SK-N-SH (cell line): ENCODE measurements at regions not wholly inside any gene's neighbourhood (a gene's known extent, or its start where the extent isn't known, plus 50 kb on each side); places are given as distances from the start of the nearest gene placed in this dataset.

Experiments
- CTCF ChIA-PET: fragments of 300-600, 350-600 bp; formaldehyde crosslinking; extraction: SDS; loops from one replicate; lab custom pipeline; 2021; lab: Yijun Ruan, JAX
- POLR2A ChIA-PET: fragments of 350-600 bp; sonication (Branson Sonifier 250); formaldehyde crosslinking; extraction: SDS; loops from one replicate; lab custom pipeline; 2020; ENCODE audit warnings: antibody characterized with exemption, inconsistent platforms; lab: Yijun Ruan, JAX
- DNase-seq: peaks from one replicate; pipeline ENCODE4 v3.0.0; 2012
- H2AFZ ChIP-seq: fragments of 200-600 bp; sonication (generic); 2 replicates; pipeline ENCODE4 v1.8.1; 2016; ENCODE audit warnings: antibody characterized with exemption, mild to moderate bottlenecking, low read depth
- H3F3A ChIP-seq: fragments of 200-600 bp; sonication (generic); replicated peaks from 2 replicates; pipeline ENCODE3; 2016; ENCODE audit warnings: antibody characterized with exemption, mild to moderate bottlenecking; ENCODE audit not compliant: insufficient read depth
- H3K27ac ChIP-seq, 2 experiments: fragments of 200-500 bp in 1 of 2; fragments of 200-600 bp in 1 of 2; sonication (Bioruptor generic) in 1 of 2; sonication (generic), shearing (Covaris generic) in 1 of 2; 2 replicates each; pipeline versions ENCODE4 v1.5.1 to v1.6.1; 2014 to 2016; ENCODE audit warnings: low read depth in 2 of 2, inconsistent platforms in 1 of 2, low read length in 1 of 2, mild to moderate bottlenecking in 1 of 2, mixed read lengths in 1 of 2
- H3K27me3 ChIP-seq: fragments of 200-600 bp; sonication (generic), shearing (Covaris generic); 2 replicates; pipeline ENCODE4 v1.6.1; 2016; ENCODE audit warnings: mixed run types; ENCODE audit not compliant: insufficient read depth
- H3K36me3 ChIP-seq, 2 experiments: fragments of 200-500 bp in 1 of 2; fragments of 200-600 bp in 1 of 2; sonication (Bioruptor generic) in 1 of 2; sonication (generic) in 1 of 2; replicated peaks in 1 of 2; 2 replicates each; pipeline versions ENCODE3 to v1.5.1; 2014 to 2016; ENCODE audit warnings: low read length in 1 of 2, mild to moderate bottlenecking in 1 of 2; ENCODE audit not compliant: insufficient read depth in 2 of 2, control insufficient read depth in 1 of 2
- H3K4me1 ChIP-seq, 2 experiments: fragments of 200-500 bp in 1 of 2; fragments of 200-600 bp in 1 of 2; sonication (Bioruptor generic) in 1 of 2; sonication (generic), shearing (Covaris generic) in 1 of 2; 2 replicates each; pipeline versions ENCODE4 v1.5.1 to v1.6.1; 2014 to 2016; ENCODE audit warnings: low read depth in 1 of 2, low read length in 1 of 2, mixed run types in 1 of 2; ENCODE audit not compliant: insufficient read depth in 2 of 2, control insufficient read depth in 1 of 2
- H3K4me2 ChIP-seq: fragments of 200-600 bp; sonication (generic), shearing (Covaris generic); 2 replicates; pipeline ENCODE4 v1.6.1; 2017; ENCODE audit warnings: mixed run types
- H3K4me3 ChIP-seq, 2 experiments: fragments of 200-500 bp in 1 of 2; fragments of 200-600 bp in 1 of 2; sonication (Bioruptor generic) in 1 of 2; sonication (generic), shearing (Covaris generic) in 1 of 2; 2 replicates each; pipeline versions ENCODE4 v1.5.1 to v1.8.1; 2014 to 2016; ENCODE audit warnings: low read depth in 2 of 2, inconsistent platforms in 1 of 2, low read length in 1 of 2, mild to moderate bottlenecking in 1 of 2, mixed read lengths in 1 of 2, moderate library complexity in 1 of 2
- H3K79me2 ChIP-seq: fragments of 200-600 bp; sonication (generic); 2 replicates; pipeline ENCODE4 v1.8.1; 2017; ENCODE audit warnings: mild to moderate bottlenecking; ENCODE audit not compliant: insufficient read depth
- H3K9ac ChIP-seq: fragments of 200-600 bp; sonication (generic); 2 replicates; pipeline ENCODE4 v1.6.1; 2017; ENCODE audit warnings: mixed run types
- H3K9me2 ChIP-seq: fragments of 200-600 bp; sonication (generic); 2 replicates; pipeline ENCODE4 v1.6.1; 2017; ENCODE audit warnings: mixed run types
- H3K9me3 ChIP-seq: fragments of 200-600 bp; sonication (generic); 2 replicates; pipeline ENCODE4 v1.6.1; 2017; ENCODE audit warnings: mixed run types, mild to moderate bottlenecking, moderate library complexity
- H4K20me1 ChIP-seq: fragments of 200-600 bp; sonication (generic); 2 replicates; pipeline ENCODE4 v1.6.1; 2017; ENCODE audit warnings: mild to moderate bottlenecking, mixed run types; ENCODE audit not compliant: insufficient read depth
- CTCF ChIP-seq: fragments of 200-600 bp; sonication (generic); IDR thresholded peaks from 2 replicates; pipeline ENCODE4 v1.6.1; 2017; ENCODE audit warnings: antibody characterized with exemption, mild to moderate bottlenecking, moderate library complexity
- ELF1 ChIP-seq: IDR thresholded peaks from 2 replicates; pipeline ENCODE4 v1.4.0; 2012
- EZH2phosphoT487 ChIP-seq: fragments of 200-600 bp; sonication (generic); IDR thresholded peaks from 2 replicates; pipeline ENCODE4 v1.6.1; 2017; ENCODE audit warnings: low read depth, mixed run types, mild to moderate bottlenecking, antibody characterized with exemption, moderate library complexity, borderline replicate concordance
- FOXJ3 ChIP-seq: sonication (generic); formaldehyde crosslinking; IDR thresholded peaks from 2 replicates; pipeline ENCODE4 v1.5.1; 2020; ENCODE audit warnings: mild to moderate bottlenecking, missing genetic modification reagents
- FOXM1 ChIP-seq: IDR thresholded peaks from 2 replicates; pipeline ENCODE4 v1.4.0; 2012; ENCODE audit warnings: low read depth, mild to moderate bottlenecking
- GABPA ChIP-seq: IDR thresholded peaks from 2 replicates; pipeline ENCODE4 v1.4.0; 2012; ENCODE audit warnings: low read depth, mild to moderate bottlenecking
- GATA2 ChIP-seq: sonication (generic); formaldehyde crosslinking; IDR thresholded peaks from 2 replicates; pipeline ENCODE4 v1.5.0; 2020; ENCODE audit warnings: mild to moderate bottlenecking, missing genetic modification reagents
- IRF3 ChIP-seq: fragments of 150-350 bp; IDR thresholded peaks from 2 replicates; pipeline ENCODE4 v1.6.1; 2016; ENCODE audit warnings: mild to moderate bottlenecking, low read depth, low read length
- MEF2A ChIP-seq: IDR thresholded peaks from 2 replicates; pipeline ENCODE4 v1.4.0; 2012; ENCODE audit warnings: low read depth, borderline replicate concordance
- MXI1 ChIP-seq: IDR thresholded peaks from 2 replicates; pipeline ENCODE4 v1.6.1; 2012; ENCODE audit warnings: mild to moderate bottlenecking, low read depth, low read length, improper control_type of control experiment
- POLR2AphosphoS5 ChIP-seq: IDR thresholded peaks from 2 replicates; pipeline ENCODE4 v1.6.1; 2012; ENCODE audit warnings: low read depth, low read length
- RAD21 ChIP-seq: IDR thresholded peaks from 2 replicates; pipeline ENCODE4 v1.6.1; 2012; ENCODE audit warnings: mild to moderate bottlenecking, low read length
- RCOR1 ChIP-seq: fragments of 150-350 bp; IDR thresholded peaks from 2 replicates; pipeline ENCODE4 v1.6.1; 2017; ENCODE audit warnings: antibody characterized with exemption, low read length
- REST ChIP-seq: IDR thresholded peaks from 2 replicates; pipeline ENCODE4 v1.6.1; 2012; ENCODE audit warnings: mild to moderate bottlenecking, low read depth, low read length, moderate library complexity
- SMC3 ChIP-seq: IDR thresholded peaks from 2 replicates; pipeline ENCODE4 v1.6.1; 2012; ENCODE audit warnings: low read depth, low read length, improper control_type of control experiment
- TCF12 ChIP-seq: IDR thresholded peaks from 2 replicates; pipeline ENCODE4 v1.4.0; 2012
- TEAD4 ChIP-seq: IDR thresholded peaks from 2 replicates; pipeline ENCODE4 v1.4.0; 2012; ENCODE audit warnings: mild to moderate bottlenecking, borderline replicate concordance; ENCODE audit not compliant: insufficient read depth
- WGBS: methylation state at CpG from one replicate; pipeline ENCODE4 v1.1.6; 2017; ENCODE audit warnings: low lambda C conversion rate; 5-methylcytosine and 5-hydroxymethylcytosine counted together
- TF ChIP-seq, protein P1 (sequence below): IDR thresholded peaks from 2 replicates; pipeline ENCODE4 v1.4.0; 2012; ENCODE audit warnings: low read depth, borderline replicate concordance
- TF ChIP-seq, protein P2 (sequence below): IDR thresholded peaks from 2 replicates; pipeline ENCODE4 v1.4.0; 2012; ENCODE audit warnings: low read depth

GRCh38 chr6:77097940-77098339 is 365.4 kb downstream of the HTR1B start:
- no peak overlapping the region for H3K4me3 ChIP-seq
- TF ChIP-seq RAD21 = no peak
- no peak for TF ChIP-seq MEF2A
- TF ChIP-seq EZH2phosphoT487 = no peak
- TF ChIP-seq, protein P1, sequence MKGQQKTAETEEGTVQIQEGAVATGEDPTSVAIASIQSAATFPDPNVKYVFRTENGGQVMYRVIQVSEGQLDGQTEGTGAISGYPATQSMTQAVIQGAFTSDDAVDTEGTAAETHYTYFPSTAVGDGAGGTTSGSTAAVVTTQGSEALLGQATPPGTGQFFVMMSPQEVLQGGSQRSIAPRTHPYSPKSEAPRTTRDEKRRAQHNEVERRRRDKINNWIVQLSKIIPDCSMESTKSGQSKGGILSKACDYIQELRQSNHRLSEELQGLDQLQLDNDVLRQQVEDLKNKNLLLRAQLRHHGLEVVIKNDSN = no peak
- no peak for TF ChIP-seq GATA2 (CRISPR knock-in tag)
- TF ChIP-seq, protein P2, sequence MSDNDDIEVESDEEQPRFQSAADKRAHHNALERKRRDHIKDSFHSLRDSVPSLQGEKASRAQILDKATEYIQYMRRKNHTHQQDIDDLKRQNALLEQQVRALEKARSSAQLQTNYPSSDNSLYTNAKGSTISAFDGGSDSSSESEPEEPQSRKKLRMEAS = no peak
- no peak for TF ChIP-seq SMC3
- TF ChIP-seq, all 33 proteins: peak for 0
- no peaks in the 10 kb centered on the region for H3K9me2 ChIP-seq
- no peaks in the 10 kb centered on the region for H3K4me1 ChIP-seq
- no peak for DNase-seq
- ChIA-PET CTCF (no interaction called here), POLR2A (no interaction called here)
- H2AFZ ChIP-seq = no peak overlapping the region
- no peak overlapping the region for H3K4me2 ChIP-seq
- no peaks in the 10 kb centered on the region for H3K9me3 ChIP-seq
- H4K20me1 ChIP-seq = no peaks in the 10 kb centered on the region
- no peak overlapping the region for H3K27ac ChIP-seq
- H3K9ac ChIP-seq = no peak overlapping the region
- 13% methylated on average over 2 of the region's 2 CpGs for WGBS
- H3K36me3 ChIP-seq = no peaks in the 10 kb centered on the region
- H3F3A ChIP-seq = no peaks in the 10 kb centered on the region
- no peaks in the 10 kb centered on the region for H3K79me2 ChIP-seq
- H3K27me3 ChIP-seq = no peaks in the 10 kb centered on the region; the same call in 1 of the 2 replicates

DNA sequence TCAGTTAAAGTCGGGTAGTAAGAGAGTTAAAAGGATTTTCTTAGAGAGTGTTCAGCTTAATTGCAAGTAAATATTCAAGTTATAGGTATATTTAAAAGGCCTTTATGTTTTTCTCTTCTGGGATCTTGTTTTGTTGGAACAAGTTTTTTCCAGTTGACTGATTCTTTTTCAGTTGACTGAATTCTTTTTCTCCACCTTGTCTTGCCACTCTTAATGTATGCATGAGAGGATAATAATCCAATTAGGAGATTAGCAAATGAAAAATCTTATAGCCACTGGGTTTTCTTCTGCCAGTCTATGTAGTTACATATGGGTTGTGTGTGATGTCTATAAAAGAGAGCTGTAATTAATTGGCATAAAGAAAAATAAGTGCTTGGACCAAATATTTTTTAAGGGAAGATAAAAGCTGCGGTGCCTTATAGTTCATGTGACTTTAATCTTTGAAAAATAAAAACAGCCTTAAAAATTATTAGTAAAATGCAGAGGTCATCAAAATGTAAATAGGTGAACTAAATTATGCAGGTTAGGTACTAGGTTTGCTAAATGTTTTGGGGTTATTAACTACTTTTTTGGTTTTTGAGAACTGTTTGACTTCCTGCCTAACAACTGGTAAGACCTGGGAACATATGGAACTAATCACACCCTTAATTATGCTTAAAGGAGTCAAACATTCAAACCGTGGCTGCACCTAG is 367.2 kb downstream of the HTR1B start:
- no peak overlapping the region for H3K9ac ChIP-seq
- no peaks in the 10 kb centered on the region; the same call in 1 of the 2 replicates for H3K27me3 ChIP-seq
- H4K20me1 ChIP-seq = no peaks in the 10 kb centered on the region
- 6% methylated on average over 3 of the region's 3 CpGs for WGBS
- H3K9me3 ChIP-seq = no peaks in the 10 kb centered on the region
- H2AFZ ChIP-seq = no peak overlapping the region
- ChIA-PET POLR2A (no interaction called here), CTCF (no interaction called here)
- H3K36me3 ChIP-seq = no peaks in the 10 kb centered on the region
- DNase-seq = no peak
- no peaks in the 10 kb centered on the region for H3K4me1 ChIP-seq
- H3K4me3 ChIP-seq = no peak overlapping the region
- H3F3A ChIP-seq = no peaks in the 10 kb centered on the region
- TF ChIP-seq ELF1 = no peak
- TF ChIP-seq POLR2AphosphoS5 = no peak
- no peak for TF ChIP-seq MXI1
- TF ChIP-seq FOXJ3 = no peak
- TF ChIP-seq, protein P2 = no peak
- no peak for TF ChIP-seq TEAD4
- TF ChIP-seq TCF12 = no peak
- TF ChIP-seq GABPA = no peak
- no peak for TF ChIP-seq RCOR1
- no peak for TF ChIP-seq REST
- no peak for TF ChIP-seq MEF2A
- no peak for TF ChIP-seq GATA2 (CRISPR knock-in tag)
- no peak for TF ChIP-seq CTCF
- no peak for TF ChIP-seq FOXM1
- no peak for TF ChIP-seq IRF3
- no peaks in the 10 kb centered on the region for H3K79me2 ChIP-seq
- H3K4me2 ChIP-seq = no peak overlapping the region
- no peak overlapping the region for H3K27ac ChIP-seq
- H3K9me2 ChIP-seq = no peaks in the 10 kb centered on the region
